HG02642 (cell line): ENCODE measurements at regions not wholly inside any gene's neighbourhood (a gene's known extent, or its start where the extent isn't known, plus 50 kb on each side); places are given as distances from the start of the nearest gene placed in this dataset.
"Not testable (repeated sequence)": the region's sequence is repeated elsewhere in the genome, so short reads cannot be mapped to it uniquely, and the experiment has no call there.

Experiments
- ATAC-seq: cut with Tn5 transposase; IDR thresholded peaks from one replicate; pipeline ENCODE4 v1.9.1; 2021; ENCODE audit warnings: mild to moderate bottlenecking; ENCODE audit not compliant: unreplicated experiment, poor library complexity

GRCh38 chr10:36468620-36469019 is 656.8 kb upstream of the ANKRD30A start:
- ATAC-seq, result no peak

- no peak for ATAC-seq
These were observed 659.6 kb upstream of the ANKRD30A start for GRCh38 chr10:36465604-36466379.

GRCh38 chr10:36464291-36464690 is 661.1 kb upstream of the ANKRD30A start:
- no peak for ATAC-seq

- ATAC-seq, result no peak
These were observed 662.0 kb upstream of the ANKRD30A start for GRCh38 chr10:36463390-36463789.

- ATAC-seq, result no peak
These were observed 663.2 kb upstream of the ANKRD30A start for GRCh38 chr10:36462194-36462593.

- not testable (repeated sequence) for ATAC-seq
These were observed 667.0 kb upstream of the ANKRD30A start for GRCh38 chr10:36458437-36458836.

- ATAC-seq, result no peak
These were observed 667.6 kb upstream of the ANKRD30A start for GRCh38 chr10:36457751-36458150.

GRCh38 chr10:36455526-36456133 is 669.8 kb upstream of the ANKRD30A start:
- no peak for ATAC-seq

- no peak for ATAC-seq
These were observed 672.5 kb upstream of the ANKRD30A start for GRCh38 chr10:36452851-36453250.

- ATAC-seq, result no peak
These were observed 673.9 kb upstream of the ANKRD30A start for GRCh38 chr10:36451391-36451970.

GRCh38 chr10:36450380-36450779 is 675.0 kb upstream of the ANKRD30A start:
- no peak for ATAC-seq

- ATAC-seq, result no peak
These were observed 676.4 kb upstream of the ANKRD30A start for GRCh38 chr10:36448760-36449691.

GRCh38 chr10:36446881-36447280 is 678.5 kb upstream of the ANKRD30A start:
- ATAC-seq, result no peak

GRCh38 chr10:36443233-36443632 is 682.2 kb upstream of the ANKRD30A start:
- ATAC-seq, result no peak

GRCh38 chr10:36441557-36441956 is 683.8 kb upstream of the ANKRD30A start:
- ATAC-seq, result no peak

- no peak for ATAC-seq
These were observed 684.9 kb upstream of the ANKRD30A start for GRCh38 chr10:36440539-36440938.

GRCh38 chr10:36437367-36437766 is 688.0 kb upstream of the ANKRD30A start:
- ATAC-seq, result no peak

- no peak for ATAC-seq
These were observed 696.9 kb upstream of the ANKRD30A start for GRCh38 chr10:36428507-36428906.

- no peak for ATAC-seq
These were observed 700.1 kb upstream of the ANKRD30A start for GRCh38 chr10:36425131-36425797.

- ATAC-seq, result no peak
These were observed 700.9 kb upstream of the ANKRD30A start for GRCh38 chr10:36424502-36424901.
